HEK293 (cell line): ENCODE measurements at regions not wholly inside any gene's neighbourhood (a gene's known extent, or its start where the extent isn't known, plus 50 kb on each side); places are given as distances from the start of the nearest gene placed in this dataset.

ENCODE experiments used
- ZBTB7A ChIP-seq: fragments of 450-650 bp; formaldehyde crosslinking; IDR thresholded peaks from 2 replicates; pipeline ENCODE4 v1.5.1; 2016; ENCODE audit warnings: low read depth, missing biosample characterization, missing genetic modification characterization
- ZNF146 ChIP-seq: fragments of 450-650 bp; formaldehyde crosslinking; IDR thresholded peaks from 2 replicates; pipeline ENCODE4 v1.5.1; 2016; ENCODE audit warnings: missing biosample characterization, missing genetic modification characterization
- ZSCAN16 ChIP-seq: fragments of 450-650 bp; formaldehyde crosslinking; IDR thresholded peaks from 2 replicates; pipeline ENCODE4 v1.5.1; 2016; ENCODE audit warnings: missing biosample characterization, missing genetic modification characterization
- TF ChIP-seq, protein P1 (sequence below): fragments of 450-650 bp; formaldehyde crosslinking; IDR thresholded peaks from 2 replicates; pipeline ENCODE4 v1.5.1; 2016; ENCODE audit warnings: missing biosample characterization, missing genetic modification characterization

DNA sequence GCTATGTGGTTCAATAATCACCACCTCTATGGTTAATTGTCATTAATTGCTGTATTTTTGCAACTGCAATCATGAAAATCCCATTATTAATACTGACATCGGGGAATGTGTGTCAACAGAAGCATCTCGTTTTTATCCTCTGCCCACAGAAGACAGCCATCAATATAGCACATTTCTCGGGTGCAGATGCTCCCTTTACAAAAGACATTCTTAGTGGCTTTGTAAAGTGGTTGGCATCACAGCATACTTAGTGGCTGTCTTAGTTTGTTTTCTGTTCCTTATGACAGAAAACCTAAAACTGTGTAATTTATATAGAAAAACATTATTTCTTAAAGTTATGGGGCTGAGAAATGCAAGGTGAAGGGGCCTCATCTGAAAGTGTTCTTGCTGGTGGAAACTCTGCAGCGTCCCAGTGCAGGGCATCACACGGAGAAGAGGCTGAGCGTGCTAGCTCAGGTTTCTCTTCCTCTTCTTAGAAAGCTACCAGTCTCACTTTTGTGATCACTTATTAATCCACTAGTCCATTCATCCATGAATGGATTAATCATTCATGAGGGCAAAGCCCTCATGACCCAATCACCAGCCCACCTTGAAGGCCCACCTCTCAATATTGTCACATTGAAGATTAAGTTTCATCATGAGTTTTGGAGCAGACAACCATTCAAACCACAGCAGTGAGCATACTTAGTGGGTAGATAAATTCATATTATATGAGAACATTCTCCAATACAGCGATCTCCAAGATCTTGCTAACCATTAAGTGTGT, 1067.7 kb upstream of the PABPC4L start:
- TF ChIP-seq ZBTB7A (tag by site-specific recombination) = no peak
- TF ChIP-seq ZNF146 (tag by site-specific recombination) = no peak
- TF ChIP-seq, protein P1, sequence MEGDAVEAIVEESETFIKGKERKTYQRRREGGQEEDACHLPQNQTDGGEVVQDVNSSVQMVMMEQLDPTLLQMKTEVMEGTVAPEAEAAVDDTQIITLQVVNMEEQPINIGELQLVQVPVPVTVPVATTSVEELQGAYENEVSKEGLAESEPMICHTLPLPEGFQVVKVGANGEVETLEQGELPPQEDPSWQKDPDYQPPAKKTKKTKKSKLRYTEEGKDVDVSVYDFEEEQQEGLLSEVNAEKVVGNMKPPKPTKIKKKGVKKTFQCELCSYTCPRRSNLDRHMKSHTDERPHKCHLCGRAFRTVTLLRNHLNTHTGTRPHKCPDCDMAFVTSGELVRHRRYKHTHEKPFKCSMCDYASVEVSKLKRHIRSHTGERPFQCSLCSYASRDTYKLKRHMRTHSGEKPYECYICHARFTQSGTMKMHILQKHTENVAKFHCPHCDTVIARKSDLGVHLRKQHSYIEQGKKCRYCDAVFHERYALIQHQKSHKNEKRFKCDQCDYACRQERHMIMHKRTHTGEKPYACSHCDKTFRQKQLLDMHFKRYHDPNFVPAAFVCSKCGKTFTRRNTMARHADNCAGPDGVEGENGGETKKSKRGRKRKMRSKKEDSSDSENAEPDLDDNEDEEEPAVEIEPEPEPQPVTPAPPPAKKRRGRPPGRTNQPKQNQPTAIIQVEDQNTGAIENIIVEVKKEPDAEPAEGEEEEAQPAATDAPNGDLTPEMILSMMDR (tag by site-specific recombination) = no peak
- TF ChIP-seq ZSCAN16 (tag by site-specific recombination) = no peak
